ENCODE measurements at regions not wholly inside any gene's neighbourhood (a gene's known extent, or its start where the extent isn't known, plus 50 kb on each side); places are given as distances from the start of the nearest gene placed in this dataset.
"Not testable (repeated sequence)": the region's sequence is repeated elsewhere in the genome, so short reads cannot be mapped to it uniquely, and the experiment has no call there.

DNA sequence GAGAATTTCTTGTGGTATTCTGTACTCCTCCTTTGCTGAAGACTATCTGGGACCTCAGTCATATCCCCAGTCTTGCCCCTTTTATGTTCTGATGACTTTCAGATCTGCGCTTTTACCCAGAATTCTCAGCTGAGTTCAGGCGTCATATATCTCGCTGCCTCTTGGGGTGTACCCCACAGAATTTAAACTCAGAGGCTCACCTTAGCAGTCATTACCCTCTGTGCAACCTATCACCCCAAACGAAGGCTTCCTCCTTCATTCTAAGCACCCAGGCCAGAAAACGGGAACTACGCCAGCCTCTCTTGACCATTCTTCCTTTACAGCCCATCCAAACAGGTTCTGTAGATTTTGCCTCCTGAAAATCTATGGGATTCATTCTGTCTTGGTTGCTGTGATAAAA lies 574.8 kb upstream of the C16orf82 start:
- Histone ChIP-seq H3K9me2 (ENCODE audit: insufficient read depth) (no peaks in the 10 kb centered on the region), H3K9me3 (ENCODE audit: low read depth) (no peaks in the 10 kb centered on the region), H2AFZ (no peak overlapping the region), H3K4me3 (no peak overlapping the region), H3K9ac (no peak overlapping the region), H4K20me1 (ENCODE audit: insufficient read depth) (no peaks in the 10 kb centered on the region), H3F3A (ENCODE audit: insufficient read depth) (no peaks in the 10 kb centered on the region), H3K79me2 (ENCODE audit: insufficient read depth) (no peaks in the 10 kb centered on the region), H3K4me1 (ENCODE audit: insufficient read depth) (no peaks in the 10 kb centered on the region), H3K4me2 (ENCODE audit: unreplicated experiment) (no peak overlapping the region), H3K36me3 (ENCODE audit: low read depth) (no peaks in the 10 kb centered on the region), H3K27ac (no peak overlapping the region), H3K27me3 (replicated peaks; ENCODE audit: insufficient read depth) (no peaks in the 10 kb centered on the region)
- DNase-seq: no peak
- no peak for TF ChIP-seq EZH2 (IDR thresholded peaks at IDR 0.05; ENCODE audit: insufficient read depth, poor library complexity, severe bottlenecking)
- no peak for TF ChIP-seq EZH2phosphoT487 (IDR thresholded peaks at IDR 0.05; ENCODE audit: insufficient read depth, low read depth)
- 52 to 58% methylated on average over 6 of the region's 6 CpGs for WGBS, 2 experiments (ENCODE audit: low coverage in 1 of 2, low lambda C conversion rate in 2 of 2, missing lambda C conversion rate in 2 of 2)
- in situ Hi-C loops (cut with MboI): no loop called here

DNA sequence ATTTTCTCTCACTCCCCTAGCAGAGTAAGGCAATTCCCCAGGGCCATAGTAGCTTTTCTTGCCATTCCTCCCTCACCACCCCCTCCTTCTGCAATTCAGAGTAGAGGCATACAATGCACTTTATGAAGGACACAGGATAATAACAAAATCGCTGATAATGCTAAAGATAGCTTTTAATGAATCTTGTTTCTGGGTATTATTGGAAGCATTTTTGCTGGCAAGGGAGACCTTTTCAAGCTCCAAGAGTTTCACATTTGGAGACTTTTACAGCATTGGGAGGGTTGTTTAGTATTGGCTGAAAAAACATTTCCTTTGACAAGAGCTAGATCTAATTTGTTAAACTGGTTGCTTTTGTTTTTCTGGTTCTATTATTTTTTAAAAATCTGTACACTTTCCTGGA lies 573.0 kb upstream of the C16orf82 start:
- in situ Hi-C loops (cut with MboI): no loop called here
- Histone ChIP-seq H2AFZ (no peak overlapping the region), H3K36me3 (ENCODE audit: low read depth) (no peaks in the 10 kb centered on the region), H3K79me2 (ENCODE audit: insufficient read depth) (no peaks in the 10 kb centered on the region), H3K27ac (no peak overlapping the region), H3K4me3 (no peak overlapping the region), H4K20me1 (ENCODE audit: insufficient read depth) (no peaks in the 10 kb centered on the region), H3K9me3 (ENCODE audit: low read depth) (no peaks in the 10 kb centered on the region), H3K27me3 (replicated peaks; ENCODE audit: insufficient read depth) (no peaks in the 10 kb centered on the region), H3F3A (ENCODE audit: insufficient read depth) (no peaks in the 10 kb centered on the region), H3K9ac (no peak overlapping the region), H3K4me2 (ENCODE audit: unreplicated experiment) (no peak overlapping the region), H3K4me1 (ENCODE audit: insufficient read depth) (no peaks in the 10 kb centered on the region), H3K9me2 (ENCODE audit: insufficient read depth) (no peaks in the 10 kb centered on the region)
- DNase-seq: no peak
- TF ChIP-seq EZH2 (IDR thresholded peaks at IDR 0.05; ENCODE audit: insufficient read depth, poor library complexity, severe bottlenecking): no peak
- no peak for TF ChIP-seq EZH2phosphoT487 (IDR thresholded peaks at IDR 0.05; ENCODE audit: insufficient read depth, low read depth)
- 0 to 4% methylated on average over 1 of the region's 1 CpG for WGBS, 2 experiments (ENCODE audit: low coverage in 1 of 2, low lambda C conversion rate in 2 of 2, missing lambda C conversion rate in 2 of 2)

DNA sequence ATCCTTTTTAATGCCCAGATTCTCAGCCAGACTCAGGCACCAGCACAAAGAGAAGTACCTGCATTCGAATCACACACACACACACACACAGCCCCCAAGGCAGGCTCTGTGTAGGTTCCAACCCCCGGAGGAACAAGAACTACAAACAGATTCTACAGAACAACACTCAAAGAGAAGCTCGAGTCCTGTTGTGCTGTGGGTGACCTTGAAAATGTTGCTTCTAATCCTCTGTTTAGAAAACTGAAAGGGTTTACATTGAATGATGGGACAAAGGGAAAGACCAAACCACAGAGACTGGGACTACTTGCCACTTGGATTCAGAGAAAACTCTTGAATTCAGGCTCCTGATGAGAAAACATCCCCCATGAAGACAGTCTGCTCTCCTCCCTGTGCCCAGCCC lies 568.8 kb upstream of the C16orf82 start:
- Histone ChIP-seq H3K9me3 (ENCODE audit: low read depth) (no peaks in the 10 kb centered on the region), H3K9me2 (ENCODE audit: insufficient read depth) (no peaks in the 10 kb centered on the region), H4K20me1 (ENCODE audit: insufficient read depth) (no peaks in the 10 kb centered on the region), H3K79me2 (ENCODE audit: insufficient read depth) (no peaks in the 10 kb centered on the region), H3K4me2 (ENCODE audit: unreplicated experiment) (no peak overlapping the region), H2AFZ (no peak overlapping the region), H3K4me3 (no peak overlapping the region), H3K4me1 (ENCODE audit: insufficient read depth) (no peaks in the 10 kb centered on the region), H3K36me3 (ENCODE audit: low read depth) (no peaks in the 10 kb centered on the region), H3K27me3 (replicated peaks; ENCODE audit: insufficient read depth) (no peaks in the 10 kb centered on the region), H3K27ac (no peak overlapping the region), H3F3A (ENCODE audit: insufficient read depth) (no peaks in the 10 kb centered on the region), H3K9ac (no peak overlapping the region)
- WGBS, 2 experiments (ENCODE audit: low coverage in 1 of 2, low lambda C conversion rate in 2 of 2, missing lambda C conversion rate in 2 of 2): 14 to 25% methylated on average over 3 of the region's 3 CpGs
- DNase-seq: no peak
- in situ Hi-C loops (cut with MboI): no loop called here
- no peak for TF ChIP-seq EZH2 (IDR thresholded peaks at IDR 0.05; ENCODE audit: insufficient read depth, poor library complexity, severe bottlenecking)
- no peak for TF ChIP-seq EZH2phosphoT487 (IDR thresholded peaks at IDR 0.05; ENCODE audit: insufficient read depth, low read depth)

DNA sequence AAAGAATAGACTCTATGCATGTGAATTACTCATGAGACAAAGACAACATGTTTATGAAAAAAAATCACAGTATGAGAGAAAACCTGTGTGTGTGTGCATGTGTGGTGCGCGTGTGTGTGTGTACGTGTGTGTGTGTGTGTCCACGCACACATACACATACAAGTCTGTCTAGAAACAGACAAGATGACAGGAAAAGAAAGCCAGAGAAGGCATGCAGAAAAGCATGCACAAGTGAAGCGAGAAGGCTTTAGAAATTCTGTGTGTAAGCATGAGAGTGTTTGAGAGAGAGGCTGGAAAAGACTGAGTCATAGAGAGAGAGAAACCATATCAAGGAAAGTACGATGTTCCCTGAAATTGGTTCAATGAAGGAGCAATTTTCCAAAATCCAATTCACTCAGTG lies 566.4 kb upstream of the C16orf82 start:
- Histone ChIP-seq H3K9ac (no peak overlapping the region), H4K20me1 (ENCODE audit: insufficient read depth) (no peaks in the 10 kb centered on the region), H3F3A (ENCODE audit: insufficient read depth) (no peaks in the 10 kb centered on the region), H2AFZ (no peak overlapping the region), H3K27ac (no peak overlapping the region), H3K27me3 (replicated peaks; ENCODE audit: insufficient read depth) (no peaks in the 10 kb centered on the region), H3K9me3 (ENCODE audit: low read depth) (no peaks in the 10 kb centered on the region), H3K79me2 (ENCODE audit: insufficient read depth) (no peaks in the 10 kb centered on the region), H3K4me3 (no peak overlapping the region), H3K36me3 (ENCODE audit: low read depth) (no peaks in the 10 kb centered on the region), H3K4me2 (ENCODE audit: unreplicated experiment) (no peak overlapping the region), H3K4me1 (ENCODE audit: insufficient read depth) (no peaks in the 10 kb centered on the region), H3K9me2 (ENCODE audit: insufficient read depth) (no peaks in the 10 kb centered on the region)
- in situ Hi-C loops (cut with MboI): loop anchor here (25.0 kb wide), 1 partner anchor 612 kb away; no protein-coding TSS in a partner anchor
- WGBS, 2 experiments (ENCODE audit: low coverage in 1 of 2, low lambda C conversion rate in 2 of 2, missing lambda C conversion rate in 2 of 2): 61 to 66% methylated on average over 6 of the region's 6 CpGs
- TF ChIP-seq EZH2phosphoT487 (IDR thresholded peaks at IDR 0.05; ENCODE audit: insufficient read depth, low read depth) (no peak), EZH2 (IDR thresholded peaks at IDR 0.05; ENCODE audit: insufficient read depth, poor library complexity, severe bottlenecking) (no peak)
- no peak for DNase-seq

DNA sequence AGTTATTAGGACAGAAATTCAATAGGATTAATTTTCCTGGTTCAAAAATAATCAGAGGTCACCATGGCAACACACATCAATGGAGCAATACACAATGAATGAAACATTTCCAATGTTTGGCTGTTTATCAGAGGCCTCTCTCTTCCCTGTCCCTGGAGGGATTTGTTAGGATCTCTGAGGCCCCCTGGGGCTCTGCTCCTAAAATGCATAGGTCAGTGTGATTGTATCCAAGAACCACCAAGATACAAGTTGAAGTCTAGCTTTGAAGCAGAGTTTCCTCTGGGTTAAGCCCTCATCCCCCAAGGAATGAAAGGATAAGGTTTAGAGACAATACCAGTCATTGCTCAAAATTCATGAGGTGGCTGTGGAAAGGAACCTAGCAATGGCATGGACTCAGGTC lies 561.2 kb upstream of the C16orf82 start:
- Histone ChIP-seq H3K27me3 (replicated peaks; ENCODE audit: insufficient read depth) (no peaks in the 10 kb centered on the region), H3K9me2 (ENCODE audit: insufficient read depth) (no peaks in the 10 kb centered on the region), H4K20me1 (ENCODE audit: insufficient read depth) (no peaks in the 10 kb centered on the region), H3K4me2 (ENCODE audit: unreplicated experiment) (no peak overlapping the region), H3K79me2 (ENCODE audit: insufficient read depth) (no peaks in the 10 kb centered on the region), H3K4me1 (ENCODE audit: insufficient read depth) (no peaks in the 10 kb centered on the region), H3K9me3 (ENCODE audit: low read depth) (no peaks in the 10 kb centered on the region), H3K9ac (no peak overlapping the region), H2AFZ (no peak overlapping the region), H3K4me3 (no peak overlapping the region), H3K27ac (no peak overlapping the region), H3K36me3 (ENCODE audit: low read depth) (no peaks in the 10 kb centered on the region), H3F3A (ENCODE audit: insufficient read depth) (no peaks in the 10 kb centered on the region)
- in situ Hi-C loops (cut with MboI): loop anchor here (25.0 kb wide), 1 partner anchor 607 kb away; no protein-coding TSS in a partner anchor
- TF ChIP-seq EZH2 (IDR thresholded peaks at IDR 0.05; ENCODE audit: insufficient read depth, poor library complexity, severe bottlenecking) (no peak), EZH2phosphoT487 (IDR thresholded peaks at IDR 0.05; ENCODE audit: insufficient read depth, low read depth) (no peak)
- no peak for DNase-seq

DNA sequence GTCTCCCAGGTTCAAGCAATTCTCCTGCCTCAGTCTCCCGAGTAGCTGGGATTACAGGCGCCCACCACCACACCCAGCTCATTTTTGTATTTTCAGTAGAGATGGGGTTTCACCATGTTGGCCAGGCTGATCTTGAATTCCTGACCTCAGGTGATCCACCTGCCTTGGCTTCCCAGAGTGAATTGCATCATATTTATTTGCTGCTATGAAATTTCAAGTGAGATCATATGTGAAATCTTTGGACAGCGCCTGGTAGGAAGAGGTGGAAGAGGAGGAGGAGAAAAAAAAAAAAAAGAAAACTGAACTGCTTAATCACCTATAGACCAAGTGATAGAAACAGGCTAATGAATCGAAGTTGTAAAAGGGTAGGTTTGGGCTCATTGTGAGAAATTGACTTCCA lies 557.8 kb upstream of the C16orf82 start:
- not testable (repeated sequence) for H4K20me1 ChIP-seq (ENCODE audit: insufficient read depth); DNase-seq
- WGBS, 2 experiments (ENCODE audit: low coverage in 1 of 2, low lambda C conversion rate in 2 of 2, missing lambda C conversion rate in 2 of 2): 15 to 18% methylated on average over 4 of the region's 4 CpGs

More for the DNA sequence above, 557.8 kb upstream of the C16orf82 start:
- H3K79me2 ChIP-seq (ENCODE audit: insufficient read depth); H3K4me2 ChIP-seq (ENCODE audit: unreplicated experiment); H3K9me3 ChIP-seq (ENCODE audit: low read depth); H3K36me3 ChIP-seq (ENCODE audit: low read depth); H3K9me2 ChIP-seq (ENCODE audit: insufficient read depth); H3K4me1 ChIP-seq (ENCODE audit: insufficient read depth); H3K9ac ChIP-seq; H3K27ac ChIP-seq; H3K27me3 ChIP-seq (replicated peaks; ENCODE audit: insufficient read depth); H3K4me3 ChIP-seq; H3F3A ChIP-seq (ENCODE audit: insufficient read depth); H2AFZ ChIP-seq: not testable (repeated sequence)
- in situ Hi-C loops (cut with MboI): loop anchor here (25.0 kb wide), 1 partner anchor 603 kb away; no protein-coding TSS in a partner anchor
